RCC 7860 (cell line): ENCODE measurements at regions not wholly inside any gene's neighbourhood (a gene's known extent, or its start where the extent isn't known, plus 50 kb on each side); places are given as distances from the start of the nearest gene placed in this dataset.

Experiments
- DNase-seq: peaks from one replicate; pipeline ENCODE4 v3.0.0-alpha.2; 2015; ENCODE audit warnings: low spot score
- FAIRE-seq: peaks from 2 replicates; lab custom pipeline; 2012; peaks lifted over from hg19 to GRCh38; lab: Jason Lieb, UNC

DNA sequence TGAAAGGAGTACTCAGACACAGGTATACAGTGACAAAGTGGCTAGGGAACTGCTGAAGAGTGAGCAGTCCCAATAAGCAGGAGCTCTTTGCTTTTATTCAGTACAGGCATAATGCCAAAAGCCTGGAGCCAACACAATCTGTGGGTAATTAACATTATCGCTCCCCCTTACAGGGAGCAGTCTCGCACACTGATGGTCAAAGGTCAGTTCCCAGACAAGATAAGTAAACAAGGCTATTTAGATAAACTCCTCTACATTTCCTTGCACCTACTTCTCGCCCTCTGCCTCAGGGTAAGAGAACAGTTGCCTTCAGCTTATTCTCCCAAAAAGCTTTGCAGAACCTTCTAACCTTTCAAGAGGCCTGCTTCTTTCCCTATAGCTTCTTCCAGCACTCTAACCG lies 73.9 kb upstream of the TAF9B start:
- DNase-seq (no peak), FAIRE-seq (no peak)

DNA sequence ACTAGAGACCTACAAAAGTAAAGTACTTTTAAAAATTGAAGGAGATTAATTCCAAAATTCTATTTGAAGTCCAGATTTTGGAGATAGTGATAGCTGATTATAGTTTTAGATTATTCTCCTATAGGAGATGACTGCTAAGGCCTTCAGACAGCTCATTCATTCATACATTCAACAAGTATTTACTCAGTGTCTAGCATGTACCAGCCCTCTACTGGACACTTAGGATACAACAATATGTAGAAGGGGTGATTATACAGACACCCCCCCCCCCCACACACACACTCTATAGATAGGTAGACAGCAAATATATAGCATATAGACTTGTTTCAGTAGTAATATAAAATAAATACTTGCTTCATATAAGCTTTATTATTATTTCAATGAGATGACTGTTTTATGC lies 60.4 kb upstream of the TAF9B start:
- DNase-seq, result peak; percentile 15
- FAIRE-seq, result peak; percentile 22
